NCI-H1436 treated with DMSO at 0.1 percent for 48 hours (cell line): ENCODE measurements at regions not wholly inside any gene's neighbourhood (a gene's known extent, or its start where the extent isn't known, plus 50 kb on each side); places are given as distances from the start of the nearest gene placed in this dataset.
"Not testable (repeated sequence)": the region's sequence is repeated elsewhere in the genome, so short reads cannot be mapped to it uniquely, and the experiment has no call there.

ENCODE experiments used
- DNase-seq: peaks from one replicate; lab custom pipeline; 2025; lab: John Stamatoyannopoulos, UW

- DNase-seq, result no peak
These were observed 124.1 kb upstream of the IGFBP7 start for GRCh38 chr4:57234252-57234775.

- DNase-seq, result no peak
These were observed 123.2 kb upstream of the IGFBP7 start for GRCh38 chr4:57233386-57233785.

- DNase-seq, result no peak
These were observed 121.6 kb upstream of the IGFBP7 start for GRCh38 chr4:57231781-57232180.

GRCh38 chr4:57220734-57221133 is 110.5 kb upstream of the IGFBP7 start:
- no peak for DNase-seq

- DNase-seq, result no peak
These were observed 110.0 kb upstream of the IGFBP7 start for GRCh38 chr4:57220172-57220571.

- DNase-seq, result no peak
These were observed 109.2 kb upstream of the IGFBP7 start for GRCh38 chr4:57219431-57219830.

- no peak for DNase-seq
These were observed 104.6 kb upstream of the IGFBP7 start for GRCh38 chr4:57214654-57215411.

- DNase-seq, result no peak
These were observed 100.9 kb upstream of the IGFBP7 start for GRCh38 chr4:57211131-57211530.

- DNase-seq, result no peak
These were observed 96.0 kb upstream of the IGFBP7 start for GRCh38 chr4:57206172-57206571.

GRCh38 chr4:57205580-57205979 is 95.4 kb upstream of the IGFBP7 start:
- DNase-seq, result no peak

- DNase-seq, result no peak
These were observed 90.7 kb upstream of the IGFBP7 start for GRCh38 chr4:57200799-57201327.

- no peak for DNase-seq
These were observed 89.1 kb upstream of the IGFBP7 start for GRCh38 chr4:57199267-57199666.

GRCh38 chr4:57195622-57196021 is 85.4 kb upstream of the IGFBP7 start:
- DNase-seq, result no peak

GRCh38 chr4:57194068-57194611 is 84.0 kb upstream of the IGFBP7 start:
- no peak for DNase-seq

- DNase-seq, result no peak
These were observed 83.1 kb upstream of the IGFBP7 start for GRCh38 chr4:57193209-57193810.

- DNase-seq, result no peak
These were observed 81.4 kb upstream of the IGFBP7 start for GRCh38 chr4:57191523-57192034.

GRCh38 chr4:57190601-57191481 is 80.7 kb upstream of the IGFBP7 start:
- no peak for DNase-seq

- DNase-seq, result no peak
These were observed 77.1 kb upstream of the IGFBP7 start for GRCh38 chr4:57187246-57187645.

- no peak for DNase-seq
These were observed 74.3 kb upstream of the IGFBP7 start for GRCh38 chr4:57184378-57185029.

GRCh38 chr4:57182132-57182874 is 72.1 kb upstream of the IGFBP7 start:
- no peak for DNase-seq

- not testable (repeated sequence) for DNase-seq
These were observed 63.0 kb upstream of the IGFBP7 start for GRCh38 chr4:57173136-57173535.
